DMS79 (cell line): ENCODE measurements at regions not wholly inside any gene's neighbourhood (a gene's known extent, or its start where the extent isn't known, plus 50 kb on each side); places are given as distances from the start of the nearest gene placed in this dataset.
"Not testable (repeated sequence)": the region's sequence is repeated elsewhere in the genome, so short reads cannot be mapped to it uniquely, and the experiment has no call there.

Experiments used
- DNase-seq: peaks from one replicate; lab custom pipeline; 2025; lab: John Stamatoyannopoulos, UW

DNA sequence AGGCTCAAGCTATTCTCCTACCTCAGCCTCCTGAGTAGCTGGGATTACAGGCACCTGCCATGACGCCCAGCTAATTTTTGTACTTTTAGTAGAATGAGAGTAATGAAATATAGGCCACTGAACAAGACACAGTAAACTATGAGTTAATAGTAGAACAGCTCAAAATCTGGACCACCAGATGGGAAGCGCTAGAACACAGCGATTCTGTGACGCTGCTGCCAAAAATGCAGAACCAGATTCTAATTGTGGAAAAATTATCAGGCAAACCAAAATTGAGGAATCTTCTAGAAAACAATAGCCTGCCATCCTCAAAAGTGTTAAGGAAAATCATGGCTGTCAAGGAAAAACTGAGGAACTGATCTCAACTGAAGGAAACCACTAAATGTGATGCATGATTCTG, 111.4 kb upstream of the TIAM1 start:
- DNase-seq: no peak

DNA sequence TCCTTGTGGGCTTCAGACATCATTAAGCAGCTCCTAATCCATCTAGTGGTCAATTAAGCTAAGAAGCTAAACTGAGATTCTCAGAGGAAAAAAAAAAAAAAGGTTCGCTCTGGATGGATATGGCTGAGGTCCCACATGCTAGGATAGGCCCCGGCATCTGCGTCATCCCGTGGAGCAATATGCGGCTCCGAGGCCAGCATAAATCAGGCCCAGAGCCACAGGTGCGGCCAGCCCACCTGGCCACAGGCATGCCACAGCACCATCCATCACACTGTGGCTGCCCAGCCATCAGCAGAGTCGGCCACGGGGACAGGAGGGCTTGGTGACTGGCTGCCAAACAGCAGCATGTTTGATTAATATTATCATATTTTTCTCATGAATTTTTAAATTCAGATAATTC, 106.9 kb upstream of the TIAM1 start:
- DNase-seq: no peak

- no peak for DNase-seq
Observed at GRCh38 chr21:31449921-31450535, 106.0 kb upstream of the TIAM1 start.

- DNase-seq: no peak
Observed at GRCh38 chr21:31448496-31448895, 104.4 kb upstream of the TIAM1 start.

GRCh38 chr21:31447505-31447904, 103.4 kb upstream of the TIAM1 start:
- no peak for DNase-seq

GRCh38 chr21:31446226-31446855, 102.3 kb upstream of the TIAM1 start:
- DNase-seq: no peak

GRCh38 chr21:31445137-31445536, 101.1 kb upstream of the TIAM1 start:
- no peak for DNase-seq

DNA sequence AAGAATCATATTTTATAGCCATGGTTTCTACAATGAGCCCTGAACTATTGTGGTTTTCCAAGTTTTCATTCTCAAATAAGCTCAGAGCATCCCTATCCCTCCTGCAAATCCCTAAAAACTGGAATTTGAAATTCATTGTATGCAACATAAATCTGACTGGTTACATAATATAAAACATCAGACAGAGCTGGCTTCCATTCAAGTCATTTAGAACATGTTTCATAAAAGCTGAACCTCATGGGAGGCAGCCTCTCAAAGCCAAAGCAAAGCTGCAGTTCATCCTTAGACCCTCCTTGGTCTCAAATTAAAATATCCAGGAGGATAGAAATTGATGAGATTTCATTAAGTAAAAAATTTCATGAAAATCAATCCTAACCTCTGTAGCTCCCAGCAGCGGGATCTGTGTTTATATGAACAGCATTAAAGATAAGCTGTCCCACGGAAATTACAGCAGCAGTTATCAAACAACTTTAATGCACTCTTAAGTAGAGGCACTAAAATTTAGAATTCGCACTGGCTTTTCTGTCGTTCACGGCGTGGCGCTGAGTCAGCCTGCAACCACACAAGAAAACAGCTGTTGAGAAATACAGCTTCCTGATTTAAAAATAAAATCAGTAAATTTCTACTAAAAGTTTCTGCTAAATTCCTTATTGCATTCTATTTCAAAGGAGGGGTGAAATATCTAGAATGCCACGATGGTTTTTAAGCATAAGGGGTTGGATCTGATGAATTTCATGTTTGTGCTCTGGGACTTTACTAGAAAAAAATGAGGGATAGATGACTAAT, 99.9 kb upstream of the TIAM1 start:
- DNase-seq: no peak

DNA sequence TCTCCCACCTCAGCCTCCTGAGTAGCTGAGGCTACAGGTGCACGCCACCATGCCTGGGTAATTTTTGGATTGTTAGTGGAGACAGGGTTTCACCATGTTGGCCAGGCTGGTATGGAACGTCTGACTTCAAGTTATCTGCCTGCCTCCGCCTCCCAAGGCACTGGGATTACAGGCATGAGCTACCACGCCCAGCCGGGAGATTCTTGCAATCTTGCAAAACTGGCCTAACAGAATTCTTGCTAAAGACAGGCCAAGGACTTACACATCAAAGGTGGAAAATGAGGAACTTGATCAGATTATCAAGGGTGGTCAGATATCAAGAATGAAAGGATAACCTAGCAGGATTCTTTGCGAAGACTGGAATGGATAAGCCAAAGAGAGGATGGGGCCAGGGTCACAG, 98.3 kb upstream of the TIAM1 start:
- no peak for DNase-seq

- no peak for DNase-seq
Observed at GRCh38 chr21:31429506-31429905, 85.4 kb upstream of the TIAM1 start.

DNA sequence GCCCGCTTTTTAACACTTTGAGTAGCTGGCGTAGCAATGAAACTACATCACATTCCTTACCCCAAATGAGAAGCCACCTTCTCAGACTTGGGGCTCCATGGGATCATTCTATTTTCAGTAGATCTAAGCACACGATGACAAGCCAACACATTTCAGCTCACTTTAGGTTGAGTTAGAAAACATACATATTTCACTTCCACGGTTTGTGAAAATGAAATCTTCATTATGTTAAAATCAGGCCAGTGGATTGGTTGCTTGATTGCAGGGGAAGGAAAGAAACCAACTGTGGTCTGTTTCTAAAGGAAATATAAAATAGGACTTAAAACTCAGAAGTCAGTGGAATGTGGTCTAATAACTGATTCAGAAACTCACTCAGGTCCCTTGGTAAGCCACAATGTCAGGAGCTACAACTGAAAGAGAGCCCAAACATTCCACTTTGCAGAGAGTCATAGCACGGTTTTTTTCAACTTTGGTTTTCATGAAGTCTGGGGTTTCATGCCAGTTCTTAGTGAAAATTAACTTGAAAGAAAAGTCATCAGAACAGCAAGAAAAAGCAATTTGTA, 82.3 kb upstream of the TIAM1 start:
- no peak for DNase-seq

DNA sequence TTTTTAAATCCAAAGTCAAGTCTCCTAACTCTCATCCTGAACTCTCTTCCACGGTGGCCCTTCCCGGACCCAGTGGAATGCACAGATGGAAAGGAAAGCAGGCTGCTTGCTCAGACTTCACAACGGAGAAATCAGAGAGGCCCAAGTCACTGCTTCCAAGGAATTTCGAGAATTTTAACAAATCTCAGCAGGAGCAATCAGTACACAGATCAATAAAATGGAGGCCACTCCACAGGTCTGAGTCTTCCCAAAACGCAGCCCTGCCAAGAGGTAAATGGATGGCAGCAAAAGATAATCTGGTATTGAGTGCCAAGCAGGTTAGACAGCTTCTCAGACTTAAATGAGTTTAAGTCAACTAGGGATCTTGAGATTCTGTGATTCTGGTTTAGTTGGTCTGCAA, 81.1 kb upstream of the TIAM1 start:
- DNase-seq: no peak

DNA sequence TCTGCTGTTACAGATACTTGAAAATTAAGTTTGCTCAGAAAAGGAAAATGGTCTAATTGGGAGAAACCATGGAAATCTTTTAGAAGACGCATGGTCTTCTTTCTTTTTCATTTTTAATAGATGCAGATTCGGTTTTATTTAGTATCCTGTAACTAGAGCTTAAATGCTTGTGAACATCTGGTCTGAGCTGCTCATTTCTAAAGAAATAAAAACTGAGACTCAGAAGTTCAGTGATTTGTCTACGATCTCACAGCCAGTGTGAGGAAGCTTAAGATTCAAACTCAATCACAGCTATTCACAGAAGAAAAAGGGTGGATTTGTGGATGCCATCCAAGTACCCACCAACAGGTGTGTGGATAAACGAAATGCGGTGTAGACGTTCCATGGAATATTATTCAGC, 80.0 kb upstream of the TIAM1 start:
- DNase-seq: no peak

DNA sequence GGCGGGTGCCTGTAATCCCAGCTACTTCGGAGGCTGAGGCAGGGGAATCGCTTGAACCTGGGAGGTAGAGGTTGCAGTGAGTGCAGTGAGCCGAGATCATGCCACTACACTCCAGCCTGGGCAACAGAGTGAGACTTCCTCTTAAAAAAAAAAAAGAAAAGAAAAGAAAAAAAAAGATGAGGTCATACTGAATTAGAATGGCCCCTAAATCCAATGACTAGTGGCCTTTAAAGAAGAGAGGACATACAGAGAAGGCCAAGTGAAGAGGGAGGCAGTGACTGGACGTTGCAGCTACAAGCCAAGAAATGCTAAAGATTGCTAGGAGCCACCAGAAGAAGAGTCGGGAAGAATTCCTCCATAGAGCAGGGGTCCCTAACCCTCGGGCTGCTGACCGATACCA, 76.9 kb upstream of the TIAM1 start:
- no peak for DNase-seq

- no peak for DNase-seq
Observed at GRCh38 chr21:31420354-31420753, 76.3 kb upstream of the TIAM1 start.

- DNase-seq: no peak
Observed at GRCh38 chr21:31418377-31419001, 74.4 kb upstream of the TIAM1 start.

DNA sequence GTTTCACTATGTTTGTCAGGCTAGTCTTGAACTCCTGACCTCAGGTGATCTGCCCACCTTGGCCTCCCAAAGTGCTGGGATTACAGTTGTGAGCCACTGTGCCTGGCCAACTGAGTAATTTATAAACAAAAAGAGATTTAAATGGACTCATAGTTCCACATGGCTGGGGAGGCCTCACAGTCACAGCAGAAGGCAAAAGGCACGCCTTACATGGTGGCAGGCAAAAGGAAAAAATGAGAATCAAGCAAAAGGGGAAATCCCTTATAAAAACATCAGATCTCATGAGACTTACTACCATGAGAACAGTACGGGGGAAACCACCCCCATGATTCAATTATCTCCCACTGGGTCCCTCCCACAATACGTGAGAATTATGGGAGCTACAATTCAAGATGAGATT, 73.2 kb upstream of the TIAM1 start:
- not testable (repeated sequence) for DNase-seq

DNA sequence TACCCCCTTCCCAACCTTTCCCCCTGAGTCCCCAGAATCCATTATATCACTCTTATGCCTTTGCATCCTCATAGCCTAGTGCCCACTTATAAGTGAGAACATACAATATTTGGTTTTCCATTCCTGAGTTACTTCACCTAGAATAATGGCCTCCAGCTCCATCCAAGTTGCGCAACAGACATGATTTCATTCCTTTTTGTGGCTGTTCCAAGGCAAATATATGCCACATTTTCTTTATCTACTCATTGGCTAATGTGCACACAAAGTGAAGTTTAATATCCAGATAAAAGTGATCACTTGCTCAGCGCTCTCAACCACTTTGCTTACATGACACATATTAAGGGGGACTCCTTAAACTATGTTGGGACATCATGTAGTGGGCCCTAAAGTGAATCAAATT, 72.4 kb upstream of the TIAM1 start:
- DNase-seq: no peak

DNA sequence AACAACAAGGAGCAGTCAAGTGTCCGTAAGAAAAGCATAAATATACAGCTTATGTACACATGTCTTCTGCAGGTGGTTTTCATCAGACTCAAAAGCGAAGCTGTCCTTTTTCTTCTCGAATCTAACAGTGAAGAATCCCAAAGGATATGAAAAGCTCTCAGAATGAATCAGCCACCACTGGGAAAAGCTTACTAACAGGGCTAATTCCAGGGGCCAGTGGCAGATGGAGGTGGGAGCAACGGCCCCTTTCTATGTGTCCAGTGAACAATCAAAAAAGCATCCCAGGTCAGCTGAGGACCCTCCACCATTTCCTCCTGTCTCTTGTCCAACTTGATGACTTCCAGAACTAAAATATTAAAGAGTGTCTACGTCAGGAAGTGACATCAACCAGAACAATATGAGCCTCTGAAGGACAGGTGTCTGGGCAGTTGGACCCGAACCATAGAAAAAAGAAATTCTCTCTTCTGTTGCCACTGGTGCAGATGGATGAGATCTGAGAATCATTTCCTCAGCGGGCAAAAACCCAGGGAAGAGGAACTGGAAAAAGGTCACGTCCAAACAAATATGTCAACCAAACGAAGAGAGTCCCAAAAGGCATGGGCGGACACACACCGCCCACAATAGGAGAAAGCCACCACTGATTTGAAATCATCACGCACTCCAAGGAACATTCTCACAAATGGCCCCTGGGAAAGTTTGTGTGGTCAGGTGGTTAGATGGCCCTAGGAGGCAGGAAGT, 70.4 kb upstream of the TIAM1 start:
- no peak for DNase-seq

DNA sequence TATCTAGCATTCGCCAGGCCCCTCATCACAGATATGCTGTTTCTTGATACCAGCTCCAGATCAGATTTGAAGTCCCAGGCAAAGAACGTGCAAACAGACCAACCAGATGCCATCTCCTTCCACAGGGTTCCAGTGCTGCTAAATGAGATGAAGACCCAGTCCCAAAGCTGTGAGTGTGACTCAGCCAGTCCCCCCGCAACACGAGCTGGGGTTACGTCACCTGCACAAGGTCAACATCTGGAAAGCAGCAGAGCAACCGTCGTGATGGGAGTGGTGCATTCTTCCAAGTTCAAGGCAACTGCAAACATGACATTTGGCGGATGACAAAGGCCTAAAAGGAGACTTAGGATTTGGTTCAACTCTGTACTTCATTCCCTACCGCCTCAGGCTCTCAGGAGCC, 69.6 kb upstream of the TIAM1 start:
- DNase-seq: no peak

DNA sequence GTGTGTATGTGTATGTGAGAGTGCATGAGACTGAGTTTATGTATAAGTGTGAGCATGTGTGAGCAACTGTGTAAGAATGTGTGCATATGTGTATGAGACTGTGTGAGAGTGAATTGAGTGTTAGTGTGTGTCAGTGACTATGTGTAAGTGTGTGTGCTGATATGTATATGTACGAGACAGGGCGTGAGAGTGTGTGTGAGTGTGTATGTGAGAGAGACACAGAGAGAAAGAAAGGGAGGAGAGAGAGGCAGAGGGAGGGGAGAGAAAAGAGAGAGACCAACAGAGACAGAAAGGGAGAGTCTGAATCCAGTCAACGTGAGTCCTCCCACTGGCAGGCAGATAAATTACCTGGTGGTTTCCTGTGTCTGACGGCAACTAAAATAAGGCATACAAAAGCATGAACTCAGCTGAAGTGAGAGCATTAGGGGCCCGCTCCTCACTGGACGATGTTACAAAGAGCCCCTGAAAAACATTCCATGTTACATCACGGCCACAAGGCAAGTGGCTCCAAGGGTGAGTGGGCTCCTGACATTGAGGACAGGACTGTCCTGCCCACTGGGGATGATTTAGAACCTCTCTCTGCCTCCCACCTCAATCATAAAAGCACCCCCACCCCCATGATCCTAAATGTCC, 66.6 kb upstream of the TIAM1 start:
- DNase-seq: no peak
